Liver (tissue), 3 donors: ENCODE measurements at regions not wholly inside any gene's neighbourhood (a gene's known extent, or its start where the extent isn't known, plus 50 kb on each side); places are given as distances from the start of the nearest gene placed in this dataset.

ENCODE experiments used
- CTCF ChIP-seq: fragments of 150-350 bp; IDR thresholded peaks from 2 replicates; pipeline ENCODE4 v1.5.1; 2017; ENCODE audit warnings: improper control_type of control experiment, low read depth, low read length; ENCODE audit not compliant: missing input control
- FOXA2 ChIP-seq: IDR thresholded peaks from 2 replicates; pipeline ENCODE4 v1.6.1; 2016; ENCODE audit warnings: antibody characterized with exemption
- NR2F2 ChIP-seq: IDR thresholded peaks from 2 replicates; pipeline ENCODE4 v1.6.1; 2016; ENCODE audit warnings: antibody characterized with exemption
- SP1 ChIP-seq: IDR thresholded peaks from 2 replicates; pipeline ENCODE4 v1.6.1; 2018; ENCODE audit warnings: antibody characterized with exemption, mild to moderate bottlenecking
- TAF1 ChIP-seq: conservative IDR thresholded peaks from 2 replicates; pipeline ENCODE4 v1.6.1; 2016; ENCODE audit warnings: antibody characterized with exemption, mild to moderate bottlenecking
- TF ChIP-seq, protein P1 (sequence below): IDR thresholded peaks from 2 replicates; pipeline ENCODE4 v1.6.1; 2016; ENCODE audit warnings: antibody characterized with exemption, mild to moderate bottlenecking
- donor health status: healthy.
- donor health status: healthy.

DNA sequence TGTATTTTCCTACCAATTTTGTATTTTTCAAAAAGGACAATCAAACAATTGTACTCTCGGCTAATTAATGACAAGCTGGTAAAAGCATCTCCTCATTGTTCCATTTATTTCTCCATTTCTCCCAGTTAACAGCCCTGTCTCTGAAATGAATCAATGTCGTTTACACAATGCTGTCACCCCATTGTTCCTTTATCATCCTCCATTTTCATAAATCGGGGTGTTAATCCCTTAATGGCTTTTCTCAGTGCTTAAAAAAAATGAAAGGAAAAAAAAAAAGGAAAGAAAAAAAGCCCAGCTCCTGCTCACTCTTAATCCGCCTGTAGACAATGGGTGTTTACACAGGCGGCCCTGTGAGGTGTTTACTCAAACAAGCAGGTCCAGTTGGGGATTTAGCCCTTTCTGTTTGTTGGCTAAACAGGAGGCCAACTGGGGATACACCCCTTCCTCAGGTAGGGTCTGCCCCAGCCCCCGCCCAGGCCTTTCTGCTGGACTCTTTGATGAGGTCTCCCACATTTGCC is 86.8 kb upstream of the SALL1 start:
- TF ChIP-seq CTCF (no peak), NR2F2 (no peak), SP1 (no peak), TAF1 (no peak), FOXA2 (peak; percentile 65)
- TF ChIP-seq, protein P1, sequence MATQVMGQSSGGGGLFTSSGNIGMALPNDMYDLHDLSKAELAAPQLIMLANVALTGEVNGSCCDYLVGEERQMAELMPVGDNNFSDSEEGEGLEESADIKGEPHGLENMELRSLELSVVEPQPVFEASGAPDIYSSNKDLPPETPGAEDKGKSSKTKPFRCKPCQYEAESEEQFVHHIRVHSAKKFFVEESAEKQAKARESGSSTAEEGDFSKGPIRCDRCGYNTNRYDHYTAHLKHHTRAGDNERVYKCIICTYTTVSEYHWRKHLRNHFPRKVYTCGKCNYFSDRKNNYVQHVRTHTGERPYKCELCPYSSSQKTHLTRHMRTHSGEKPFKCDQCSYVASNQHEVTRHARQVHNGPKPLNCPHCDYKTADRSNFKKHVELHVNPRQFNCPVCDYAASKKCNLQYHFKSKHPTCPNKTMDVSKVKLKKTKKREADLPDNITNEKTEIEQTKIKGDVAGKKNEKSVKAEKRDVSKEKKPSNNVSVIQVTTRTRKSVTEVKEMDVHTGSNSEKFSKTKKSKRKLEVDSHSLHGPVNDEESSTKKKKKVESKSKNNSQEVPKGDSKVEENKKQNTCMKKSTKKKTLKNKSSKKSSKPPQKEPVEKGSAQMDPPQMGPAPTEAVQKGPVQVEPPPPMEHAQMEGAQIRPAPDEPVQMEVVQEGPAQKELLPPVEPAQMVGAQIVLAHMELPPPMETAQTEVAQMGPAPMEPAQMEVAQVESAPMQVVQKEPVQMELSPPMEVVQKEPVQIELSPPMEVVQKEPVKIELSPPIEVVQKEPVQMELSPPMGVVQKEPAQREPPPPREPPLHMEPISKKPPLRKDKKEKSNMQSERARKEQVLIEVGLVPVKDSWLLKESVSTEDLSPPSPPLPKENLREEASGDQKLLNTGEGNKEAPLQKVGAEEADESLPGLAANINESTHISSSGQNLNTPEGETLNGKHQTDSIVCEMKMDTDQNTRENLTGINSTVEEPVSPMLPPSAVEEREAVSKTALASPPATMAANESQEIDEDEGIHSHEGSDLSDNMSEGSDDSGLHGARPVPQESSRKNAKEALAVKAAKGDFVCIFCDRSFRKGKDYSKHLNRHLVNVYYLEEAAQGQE = no peak
